ENCODE measurements at regions not wholly inside any gene's neighbourhood (a gene's known extent, or its start where the extent isn't known, plus 50 kb on each side); places are given as distances from the start of the nearest gene placed in this dataset.

DNA sequence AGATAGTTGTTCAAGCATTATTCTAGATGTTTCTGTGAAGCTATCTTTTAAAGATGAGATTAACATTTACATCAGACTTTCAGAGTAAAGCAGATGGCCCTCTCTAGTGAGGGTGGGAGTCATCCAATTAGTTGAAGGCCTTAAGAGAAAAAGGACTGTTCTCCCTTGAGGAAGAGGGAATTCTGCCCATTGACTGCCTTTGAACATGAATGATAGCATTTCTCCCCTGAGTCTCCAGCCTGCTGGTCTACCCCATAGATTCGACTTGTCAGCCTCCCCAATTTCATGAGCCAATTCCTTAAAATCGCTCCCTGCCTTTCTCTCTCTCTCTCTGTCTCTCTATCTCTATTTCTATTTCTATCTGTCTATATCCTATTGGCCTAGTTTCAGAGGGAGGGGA is 115.5 kb downstream of the EBLN2 start (continued):
- TF ChIP-seq, protein P1, sequence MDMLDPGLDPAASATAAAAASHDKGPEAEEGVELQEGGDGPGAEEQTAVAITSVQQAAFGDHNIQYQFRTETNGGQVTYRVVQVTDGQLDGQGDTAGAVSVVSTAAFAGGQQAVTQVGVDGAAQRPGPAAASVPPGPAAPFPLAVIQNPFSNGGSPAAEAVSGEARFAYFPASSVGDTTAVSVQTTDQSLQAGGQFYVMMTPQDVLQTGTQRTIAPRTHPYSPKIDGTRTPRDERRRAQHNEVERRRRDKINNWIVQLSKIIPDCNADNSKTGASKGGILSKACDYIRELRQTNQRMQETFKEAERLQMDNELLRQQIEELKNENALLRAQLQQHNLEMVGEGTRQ (IDR thresholded peaks at IDR 0.05), result no peak
- TF ChIP-seq RARB (CRISPR knock-in tag; IDR thresholded peaks at IDR 0.05), result no peak
- TF ChIP-seq JUN (IDR thresholded peaks at IDR 0.05), result no peak
- no peak for TF ChIP-seq FOSL2 (IDR thresholded peaks at IDR 0.05)
- no peak for TF ChIP-seq FOSL2 (CRISPR knock-in tag; IDR thresholded peaks at IDR 0.05)
- TF ChIP-seq SREBF2 (IDR thresholded peaks at IDR 0.05), result no peak
- no peak for TF ChIP-seq RCOR1 (IDR thresholded peaks at IDR 0.05; ENCODE audit: low read depth, low read length)

DNA sequence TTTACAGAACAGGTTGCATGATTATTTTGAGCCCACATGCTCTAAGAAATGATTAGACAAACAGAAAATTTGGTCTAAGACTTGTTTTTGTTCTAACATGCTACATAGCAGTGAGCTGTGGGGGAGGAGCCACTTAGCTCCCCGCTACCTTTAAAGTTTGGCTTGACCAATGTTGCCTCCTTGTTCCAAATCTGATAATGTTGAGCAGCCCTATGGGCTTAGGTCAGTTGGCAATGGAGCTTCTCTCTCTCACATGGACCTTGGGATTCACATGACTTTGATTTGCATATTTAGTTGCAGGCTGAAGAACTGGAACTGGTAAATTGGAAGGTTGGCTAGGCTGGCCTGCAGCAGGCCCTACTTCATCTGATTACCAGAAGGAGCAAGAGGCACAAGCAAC is 116.4 kb downstream of the EBLN2 start:
- ChIA-PET POLR2A (no interaction called here), CTCF (interaction anchor here (1.0 kb wide), 1 partner anchor 12 kb away, joined by 3 read pairs; no protein-coding TSS in a partner anchor)
- no peaks in the 10 kb centered on the region for H3K4me1 ChIP-seq
- no peak overlapping the region for H3K27ac ChIP-seq
- 0% methylated on average over 1 of the region's 1 CpG for WGBS (ENCODE audit: missing lambda C conversion rate)
- TF ChIP-seq, protein P2, sequence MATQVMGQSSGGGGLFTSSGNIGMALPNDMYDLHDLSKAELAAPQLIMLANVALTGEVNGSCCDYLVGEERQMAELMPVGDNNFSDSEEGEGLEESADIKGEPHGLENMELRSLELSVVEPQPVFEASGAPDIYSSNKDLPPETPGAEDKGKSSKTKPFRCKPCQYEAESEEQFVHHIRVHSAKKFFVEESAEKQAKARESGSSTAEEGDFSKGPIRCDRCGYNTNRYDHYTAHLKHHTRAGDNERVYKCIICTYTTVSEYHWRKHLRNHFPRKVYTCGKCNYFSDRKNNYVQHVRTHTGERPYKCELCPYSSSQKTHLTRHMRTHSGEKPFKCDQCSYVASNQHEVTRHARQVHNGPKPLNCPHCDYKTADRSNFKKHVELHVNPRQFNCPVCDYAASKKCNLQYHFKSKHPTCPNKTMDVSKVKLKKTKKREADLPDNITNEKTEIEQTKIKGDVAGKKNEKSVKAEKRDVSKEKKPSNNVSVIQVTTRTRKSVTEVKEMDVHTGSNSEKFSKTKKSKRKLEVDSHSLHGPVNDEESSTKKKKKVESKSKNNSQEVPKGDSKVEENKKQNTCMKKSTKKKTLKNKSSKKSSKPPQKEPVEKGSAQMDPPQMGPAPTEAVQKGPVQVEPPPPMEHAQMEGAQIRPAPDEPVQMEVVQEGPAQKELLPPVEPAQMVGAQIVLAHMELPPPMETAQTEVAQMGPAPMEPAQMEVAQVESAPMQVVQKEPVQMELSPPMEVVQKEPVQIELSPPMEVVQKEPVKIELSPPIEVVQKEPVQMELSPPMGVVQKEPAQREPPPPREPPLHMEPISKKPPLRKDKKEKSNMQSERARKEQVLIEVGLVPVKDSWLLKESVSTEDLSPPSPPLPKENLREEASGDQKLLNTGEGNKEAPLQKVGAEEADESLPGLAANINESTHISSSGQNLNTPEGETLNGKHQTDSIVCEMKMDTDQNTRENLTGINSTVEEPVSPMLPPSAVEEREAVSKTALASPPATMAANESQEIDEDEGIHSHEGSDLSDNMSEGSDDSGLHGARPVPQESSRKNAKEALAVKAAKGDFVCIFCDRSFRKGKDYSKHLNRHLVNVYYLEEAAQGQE (IDR thresholded peaks at IDR 0.05), result no peak
- TF ChIP-seq CBX2 (IDR thresholded peaks at IDR 0.05; ENCODE audit: borderline replicate concordance, low read depth), result no peak
- TF ChIP-seq, protein P3, sequence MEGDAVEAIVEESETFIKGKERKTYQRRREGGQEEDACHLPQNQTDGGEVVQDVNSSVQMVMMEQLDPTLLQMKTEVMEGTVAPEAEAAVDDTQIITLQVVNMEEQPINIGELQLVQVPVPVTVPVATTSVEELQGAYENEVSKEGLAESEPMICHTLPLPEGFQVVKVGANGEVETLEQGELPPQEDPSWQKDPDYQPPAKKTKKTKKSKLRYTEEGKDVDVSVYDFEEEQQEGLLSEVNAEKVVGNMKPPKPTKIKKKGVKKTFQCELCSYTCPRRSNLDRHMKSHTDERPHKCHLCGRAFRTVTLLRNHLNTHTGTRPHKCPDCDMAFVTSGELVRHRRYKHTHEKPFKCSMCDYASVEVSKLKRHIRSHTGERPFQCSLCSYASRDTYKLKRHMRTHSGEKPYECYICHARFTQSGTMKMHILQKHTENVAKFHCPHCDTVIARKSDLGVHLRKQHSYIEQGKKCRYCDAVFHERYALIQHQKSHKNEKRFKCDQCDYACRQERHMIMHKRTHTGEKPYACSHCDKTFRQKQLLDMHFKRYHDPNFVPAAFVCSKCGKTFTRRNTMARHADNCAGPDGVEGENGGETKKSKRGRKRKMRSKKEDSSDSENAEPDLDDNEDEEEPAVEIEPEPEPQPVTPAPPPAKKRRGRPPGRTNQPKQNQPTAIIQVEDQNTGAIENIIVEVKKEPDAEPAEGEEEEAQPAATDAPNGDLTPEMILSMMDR (IDR thresholded peaks at IDR 0.05), result no peak
- no peak for TF ChIP-seq NPAS2 (CRISPR knock-in tag; IDR thresholded peaks at IDR 0.05; ENCODE audit: borderline replicate concordance)
- no peak for TF ChIP-seq MAFK (IDR thresholded peaks at IDR 0.05; ENCODE audit: partially characterized antibody)
- no peak for TF ChIP-seq PHF8 (IDR thresholded peaks at IDR 0.05; ENCODE audit: borderline replicate concordance, low read depth)
- no peak for TF ChIP-seq RARB (CRISPR knock-in tag; IDR thresholded peaks at IDR 0.05)
- no peak for TF ChIP-seq EHMT2 (IDR thresholded peaks at IDR 0.05; ENCODE audit: low read depth)
- TF ChIP-seq HOXA7 (CRISPR knock-in tag; IDR thresholded peaks at IDR 0.05), result no peak
- TF ChIP-seq ZSCAN20 (CRISPR knock-in tag; IDR thresholded peaks at IDR 0.05), result no peak
- no peak for TF ChIP-seq RNF2 (IDR thresholded peaks at IDR 0.05; ENCODE audit: borderline replicate concordance, low read depth)
- TF ChIP-seq TFCP2L1 (CRISPR knock-in tag; IDR thresholded peaks at IDR 0.05), result no peak
- TF ChIP-seq, protein P1 (IDR thresholded peaks at IDR 0.05), result no peak
- TF ChIP-seq KDM5A (IDR thresholded peaks at IDR 0.05), result no peak
- no peak for TF ChIP-seq FOSB (CRISPR knock-in tag; IDR thresholded peaks at IDR 0.05)
- H3K4me3 ChIP-seq, result no peak overlapping the region
- DNase-seq (ENCODE audit: low read depth in 1 of 2, low spot score in 1 of 2) (no peak), ATAC-seq (no peak), FAIRE-seq (no peak)
- no peak overlapping the region for H3K4me2 ChIP-seq
- no peaks in the 10 kb centered on the region for H3K9me3 ChIP-seq

Measured in A549 (cell line).